GM23338 (cell line): ENCODE measurements at regions not wholly inside any gene's neighbourhood (a gene's known extent, or its start where the extent isn't known, plus 50 kb on each side); places are given as distances from the start of the nearest gene placed in this dataset.

Source experiments
- CREB1 ChIP-seq: fragments of 250-450 bp; sonication (Bioruptor Pico); IDR thresholded peaks from 2 replicates; pipeline ENCODE4 v1.5.0; 2020; ENCODE audit warnings: low read depth, mild to moderate bottlenecking, moderate library complexity
- ETS1 ChIP-seq: IDR thresholded peaks from 2 replicates; pipeline ENCODE4 v1.6.1; 2016; ENCODE audit warnings: antibody characterized with exemption
- EZH2 ChIP-seq: fragments of 200-600 bp; sonication (generic); IDR thresholded peaks from one replicate; pipeline ENCODE4 v1.8.0; 2017; ENCODE audit warnings: antibody characterized with exemption, mild to moderate bottlenecking, low read depth; ENCODE audit not compliant: unreplicated experiment
- EZH2phosphoT487 ChIP-seq: fragments of 200-600 bp; sonication (generic); IDR thresholded peaks from one replicate; pipeline ENCODE4 v1.8.1; 2018; ENCODE audit warnings: antibody characterized with exemption; ENCODE audit not compliant: unreplicated experiment
- JUNB ChIP-seq: IDR thresholded peaks from one replicate; pipeline ENCODE4 v1.6.1; 2016; ENCODE audit warnings: antibody characterized with exemption; ENCODE audit not compliant: unreplicated experiment
- POLR2AphosphoS5 ChIP-seq: IDR thresholded peaks from 2 replicates; pipeline ENCODE4 v1.6.1; 2016; ENCODE audit warnings: antibody characterized with exemption, low read depth
- STAT1 ChIP-seq: IDR thresholded peaks from one replicate; pipeline ENCODE4 v1.6.1; 2016; ENCODE audit warnings: antibody characterized with exemption; ENCODE audit not compliant: unreplicated experiment
- ZNF331 ChIP-seq: fragments of 250-450 bp; sonication (Bioruptor Pico); IDR thresholded peaks from 2 replicates; pipeline ENCODE4 v1.5.0; 2020; ENCODE audit warnings: low read depth, mild to moderate bottlenecking, moderate library complexity
- TF ChIP-seq, protein P1 (sequence below), 2 experiments: fragments of 200-600 bp in 1 of 2; sonication (generic) in 1 of 2; conservative IDR thresholded peaks; 2 replicates each; pipeline versions ENCODE4 v1.5.1 to v1.6.1; 2016 to 2017; ENCODE audit warnings: antibody characterized with exemption in 2 of 2, low read depth in 2 of 2, mild to moderate bottlenecking in 2 of 2, moderate library complexity in 1 of 2
- TF ChIP-seq, protein P2 (sequence below): IDR thresholded peaks from one replicate; pipeline ENCODE4 v1.6.1; 2018; ENCODE audit warnings: antibody characterized with exemption; ENCODE audit not compliant: unreplicated experiment

GRCh38 chr9:134555094-134555650 lies 86.4 kb upstream of the COL5A1 start:
- TF ChIP-seq, protein P1, sequence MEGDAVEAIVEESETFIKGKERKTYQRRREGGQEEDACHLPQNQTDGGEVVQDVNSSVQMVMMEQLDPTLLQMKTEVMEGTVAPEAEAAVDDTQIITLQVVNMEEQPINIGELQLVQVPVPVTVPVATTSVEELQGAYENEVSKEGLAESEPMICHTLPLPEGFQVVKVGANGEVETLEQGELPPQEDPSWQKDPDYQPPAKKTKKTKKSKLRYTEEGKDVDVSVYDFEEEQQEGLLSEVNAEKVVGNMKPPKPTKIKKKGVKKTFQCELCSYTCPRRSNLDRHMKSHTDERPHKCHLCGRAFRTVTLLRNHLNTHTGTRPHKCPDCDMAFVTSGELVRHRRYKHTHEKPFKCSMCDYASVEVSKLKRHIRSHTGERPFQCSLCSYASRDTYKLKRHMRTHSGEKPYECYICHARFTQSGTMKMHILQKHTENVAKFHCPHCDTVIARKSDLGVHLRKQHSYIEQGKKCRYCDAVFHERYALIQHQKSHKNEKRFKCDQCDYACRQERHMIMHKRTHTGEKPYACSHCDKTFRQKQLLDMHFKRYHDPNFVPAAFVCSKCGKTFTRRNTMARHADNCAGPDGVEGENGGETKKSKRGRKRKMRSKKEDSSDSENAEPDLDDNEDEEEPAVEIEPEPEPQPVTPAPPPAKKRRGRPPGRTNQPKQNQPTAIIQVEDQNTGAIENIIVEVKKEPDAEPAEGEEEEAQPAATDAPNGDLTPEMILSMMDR (conservative IDR thresholded peaks at IDR 0.05; ENCODE audit: low read depth in 2 of 2) = no peak
- no peak for TF ChIP-seq POLR2AphosphoS5
- TF ChIP-seq EZH2 = no peak
- TF ChIP-seq JUNB = no peak
- TF ChIP-seq ZNF331 (CRISPR knock-in tag) = no peak
- TF ChIP-seq EZH2phosphoT487 = no peak
- no peak for TF ChIP-seq CREB1 (CRISPR knock-in tag)
- TF ChIP-seq, protein P2, sequence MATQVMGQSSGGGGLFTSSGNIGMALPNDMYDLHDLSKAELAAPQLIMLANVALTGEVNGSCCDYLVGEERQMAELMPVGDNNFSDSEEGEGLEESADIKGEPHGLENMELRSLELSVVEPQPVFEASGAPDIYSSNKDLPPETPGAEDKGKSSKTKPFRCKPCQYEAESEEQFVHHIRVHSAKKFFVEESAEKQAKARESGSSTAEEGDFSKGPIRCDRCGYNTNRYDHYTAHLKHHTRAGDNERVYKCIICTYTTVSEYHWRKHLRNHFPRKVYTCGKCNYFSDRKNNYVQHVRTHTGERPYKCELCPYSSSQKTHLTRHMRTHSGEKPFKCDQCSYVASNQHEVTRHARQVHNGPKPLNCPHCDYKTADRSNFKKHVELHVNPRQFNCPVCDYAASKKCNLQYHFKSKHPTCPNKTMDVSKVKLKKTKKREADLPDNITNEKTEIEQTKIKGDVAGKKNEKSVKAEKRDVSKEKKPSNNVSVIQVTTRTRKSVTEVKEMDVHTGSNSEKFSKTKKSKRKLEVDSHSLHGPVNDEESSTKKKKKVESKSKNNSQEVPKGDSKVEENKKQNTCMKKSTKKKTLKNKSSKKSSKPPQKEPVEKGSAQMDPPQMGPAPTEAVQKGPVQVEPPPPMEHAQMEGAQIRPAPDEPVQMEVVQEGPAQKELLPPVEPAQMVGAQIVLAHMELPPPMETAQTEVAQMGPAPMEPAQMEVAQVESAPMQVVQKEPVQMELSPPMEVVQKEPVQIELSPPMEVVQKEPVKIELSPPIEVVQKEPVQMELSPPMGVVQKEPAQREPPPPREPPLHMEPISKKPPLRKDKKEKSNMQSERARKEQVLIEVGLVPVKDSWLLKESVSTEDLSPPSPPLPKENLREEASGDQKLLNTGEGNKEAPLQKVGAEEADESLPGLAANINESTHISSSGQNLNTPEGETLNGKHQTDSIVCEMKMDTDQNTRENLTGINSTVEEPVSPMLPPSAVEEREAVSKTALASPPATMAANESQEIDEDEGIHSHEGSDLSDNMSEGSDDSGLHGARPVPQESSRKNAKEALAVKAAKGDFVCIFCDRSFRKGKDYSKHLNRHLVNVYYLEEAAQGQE = no peak
- TF ChIP-seq STAT1 = no peak
- TF ChIP-seq ETS1 = no peak
